NCI-H2227 treated with DMSO at 0.1 percent for 48 hours (cell line): ENCODE measurements at regions not wholly inside any gene's neighbourhood (a gene's known extent, or its start where the extent isn't known, plus 50 kb on each side); places are given as distances from the start of the nearest gene placed in this dataset.
"Not testable (repeated sequence)": the region's sequence is repeated elsewhere in the genome, so short reads cannot be mapped to it uniquely, and the experiment has no call there.

Source experiments
- DNase-seq: peaks from one replicate; lab custom pipeline; 2025; lab: John Stamatoyannopoulos, UW

DNA sequence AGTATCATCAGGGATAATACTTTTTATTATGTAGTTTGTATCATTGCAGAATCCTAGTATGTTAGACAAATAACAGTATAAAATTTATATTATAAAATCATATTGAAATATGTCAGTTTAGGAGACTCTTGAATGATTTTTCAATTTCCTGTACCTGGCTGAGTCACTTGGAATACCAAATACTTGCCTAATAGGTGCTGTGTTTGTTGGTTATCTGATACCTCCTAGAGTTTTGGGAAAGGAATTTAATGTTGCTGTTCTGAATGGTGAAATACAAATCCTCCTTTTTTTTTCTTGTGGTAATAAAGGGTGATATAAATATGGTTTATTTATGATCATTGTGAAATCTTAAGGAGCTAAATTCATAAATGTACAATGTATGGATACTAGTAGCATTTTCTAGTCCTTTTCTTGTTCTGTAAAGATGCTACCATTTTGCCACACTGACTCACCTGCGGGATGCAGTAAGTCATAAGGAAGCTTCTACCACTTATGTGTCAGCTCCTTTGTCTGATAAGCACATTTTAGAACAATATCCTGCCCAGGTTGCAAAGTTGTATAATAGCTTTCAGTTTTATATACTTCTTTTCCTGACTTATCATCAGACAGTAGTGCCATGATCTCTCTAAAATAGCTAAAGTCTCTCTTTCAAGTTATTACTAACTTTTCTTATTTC is 465.5 kb downstream of the XIRP2 start:
- no peak for DNase-seq

DNA sequence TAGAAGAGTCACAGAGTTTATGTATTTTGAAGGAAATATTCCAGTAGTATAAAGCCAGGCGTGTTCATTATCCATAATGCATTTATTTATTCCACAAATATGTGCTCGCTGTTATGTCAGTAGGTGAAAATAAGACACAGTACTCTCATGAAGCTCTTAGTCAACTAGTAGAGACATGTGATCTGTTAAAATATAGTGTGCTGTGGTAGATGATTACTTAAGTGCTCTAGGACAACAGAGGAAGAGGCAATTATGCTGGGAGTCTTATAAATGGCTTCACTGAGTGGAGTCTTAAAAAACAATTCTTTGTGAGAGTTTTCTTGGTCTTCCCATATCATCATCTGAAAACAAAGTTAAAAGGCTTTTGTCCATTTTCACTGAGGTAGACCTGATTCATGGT is 457.3 kb downstream of the XIRP2 start:
- DNase-seq, result peak; percentile 98

DNA sequence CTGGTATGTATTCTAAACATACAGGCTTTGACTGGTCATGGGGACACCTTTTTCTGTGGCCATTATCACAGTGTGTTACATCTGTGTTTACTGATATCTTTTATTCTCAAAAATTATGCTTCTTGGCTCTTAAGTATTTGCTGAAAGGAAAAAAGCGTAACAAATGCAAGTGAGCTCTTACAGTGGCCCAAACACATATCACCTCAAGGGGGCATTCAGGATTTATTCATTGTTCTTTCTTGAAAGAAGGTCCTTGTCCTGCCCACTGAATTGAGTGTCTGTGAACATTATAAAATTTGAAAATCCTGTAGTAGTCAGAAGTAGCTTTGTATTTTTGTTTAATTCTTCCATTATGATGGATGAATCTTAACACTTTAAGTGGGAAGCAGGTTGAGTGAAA is 454.5 kb downstream of the XIRP2 start:
- DNase-seq, result peak; percentile 50

DNA sequence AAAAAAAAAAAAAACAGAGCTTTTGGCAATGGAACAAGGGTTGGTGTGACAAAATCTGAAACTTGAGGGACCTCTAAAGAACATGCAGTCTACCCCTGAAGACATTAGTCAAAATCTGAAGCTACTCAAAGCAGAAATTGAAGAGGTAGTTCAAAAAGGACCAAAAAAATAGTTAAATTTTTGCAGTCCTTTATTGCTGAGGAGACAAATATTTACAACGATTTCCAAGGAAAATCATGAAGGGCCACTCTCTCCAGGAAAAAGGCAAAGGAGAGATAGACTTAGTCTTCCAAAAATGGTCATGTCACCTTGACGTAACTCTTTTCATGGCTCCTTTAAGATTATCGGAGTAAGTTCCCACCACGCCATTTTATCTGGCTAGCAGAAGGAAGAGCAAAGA is 452.0 kb downstream of the XIRP2 start:
- DNase-seq, result no peak

DNA sequence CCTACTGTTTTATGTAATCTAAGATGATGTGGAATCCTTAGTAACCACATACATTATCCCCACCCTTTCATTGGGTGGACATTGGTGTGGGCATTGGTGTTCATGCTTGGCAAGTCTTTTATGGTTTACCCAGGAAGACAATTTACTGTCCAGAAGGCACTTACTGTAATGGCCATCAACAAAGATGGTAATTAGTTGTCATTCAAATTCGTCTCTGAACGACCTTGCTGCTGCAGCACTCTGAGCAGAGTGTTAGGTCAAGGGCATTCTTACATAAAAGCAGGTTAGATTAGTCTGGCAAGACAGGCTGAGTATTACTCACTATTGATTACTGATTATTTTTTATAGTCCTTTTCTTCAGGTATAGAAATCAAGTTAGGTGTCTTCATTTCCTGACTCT is 447.9 kb downstream of the XIRP2 start:
- DNase-seq, result no peak

DNA sequence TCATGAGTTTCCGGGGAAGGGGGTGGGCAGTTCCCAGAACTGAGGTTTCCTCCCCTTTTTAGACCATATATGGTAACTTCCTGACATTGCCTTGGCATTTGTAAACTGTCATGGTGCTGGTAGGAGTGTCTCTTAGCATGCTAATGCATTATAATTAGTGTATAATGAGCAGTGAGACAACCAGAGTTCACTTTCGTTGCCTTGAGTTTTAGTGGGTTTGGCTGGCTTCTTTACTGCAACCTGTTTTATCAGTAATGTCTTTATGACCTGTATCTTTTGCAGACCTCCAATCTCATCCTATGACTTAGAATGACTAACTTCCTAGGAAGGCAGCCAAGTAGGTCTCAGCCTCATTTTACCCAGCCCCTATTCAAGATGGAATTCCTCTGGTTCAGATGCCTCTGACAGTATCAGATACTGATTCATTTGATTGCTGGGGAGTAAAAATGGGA is 447.3 kb downstream of the XIRP2 start:
- DNase-seq, result no peak

DNA sequence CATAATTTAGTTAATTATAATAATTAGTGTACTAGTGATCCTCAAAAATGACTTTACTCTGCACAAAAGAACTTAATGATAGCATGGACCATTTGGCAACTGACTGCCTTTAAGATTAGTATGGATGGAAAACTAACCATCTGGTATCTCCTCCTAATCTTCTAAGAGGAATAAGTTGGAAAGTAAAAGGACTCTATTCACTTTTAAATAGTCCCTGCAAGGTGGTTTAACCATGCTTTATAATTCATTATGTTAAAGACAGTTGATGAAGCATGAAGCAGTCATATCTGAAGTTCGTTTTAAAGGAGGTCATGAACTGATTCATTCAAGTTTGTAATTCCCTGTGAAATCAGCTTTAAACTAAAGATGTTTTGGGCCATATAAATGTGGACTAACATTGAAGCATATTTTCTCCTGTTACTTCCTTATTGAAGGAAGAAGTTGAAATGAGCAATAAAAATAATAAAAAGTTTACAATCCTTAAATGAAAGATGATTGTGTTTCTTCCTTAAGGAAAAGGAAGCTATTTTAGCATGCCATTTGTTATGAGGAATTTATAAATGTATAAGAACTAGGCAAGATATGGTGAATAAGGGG is 446.0 kb downstream of the XIRP2 start:
- no peak for DNase-seq

DNA sequence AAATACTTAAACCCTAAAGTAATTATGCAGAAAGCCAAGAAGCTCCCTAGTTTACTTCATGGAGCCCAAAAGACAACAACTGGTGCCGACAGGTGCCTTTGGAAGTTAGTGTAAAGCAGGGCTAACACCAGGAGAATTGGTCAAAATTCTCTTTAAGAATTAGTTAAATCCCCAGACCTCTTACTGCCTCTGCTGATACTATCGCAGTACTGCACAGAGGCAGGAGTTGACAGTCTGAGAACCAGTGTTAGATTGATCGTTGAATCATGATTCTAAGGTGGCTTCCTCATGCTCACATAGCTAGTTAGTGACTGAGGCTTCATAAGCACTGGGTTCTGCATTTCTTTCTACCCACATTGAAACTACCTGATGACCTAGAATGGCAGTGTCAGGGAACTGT is 445.0 kb downstream of the XIRP2 start:
- DNase-seq, result peak; percentile 43

DNA sequence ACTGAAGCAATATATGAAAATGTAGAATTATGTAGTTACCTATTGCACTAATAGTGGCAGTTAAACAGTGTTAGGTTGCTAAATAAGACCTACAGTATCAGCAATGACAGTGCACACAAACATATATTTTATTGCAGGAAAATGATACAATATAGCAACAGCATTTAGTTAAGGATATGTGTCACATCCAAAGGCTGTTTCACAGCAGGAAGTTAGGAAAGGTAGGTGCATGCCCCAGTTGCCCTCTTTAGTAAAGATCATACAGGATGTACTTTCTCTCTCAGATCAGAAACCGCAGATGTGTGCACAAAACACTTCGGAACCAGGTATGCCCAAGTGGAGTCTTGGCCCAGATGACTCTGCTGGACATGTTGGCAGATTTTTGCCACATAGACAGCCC is 444.1 kb downstream of the XIRP2 start:
- no peak for DNase-seq

DNA sequence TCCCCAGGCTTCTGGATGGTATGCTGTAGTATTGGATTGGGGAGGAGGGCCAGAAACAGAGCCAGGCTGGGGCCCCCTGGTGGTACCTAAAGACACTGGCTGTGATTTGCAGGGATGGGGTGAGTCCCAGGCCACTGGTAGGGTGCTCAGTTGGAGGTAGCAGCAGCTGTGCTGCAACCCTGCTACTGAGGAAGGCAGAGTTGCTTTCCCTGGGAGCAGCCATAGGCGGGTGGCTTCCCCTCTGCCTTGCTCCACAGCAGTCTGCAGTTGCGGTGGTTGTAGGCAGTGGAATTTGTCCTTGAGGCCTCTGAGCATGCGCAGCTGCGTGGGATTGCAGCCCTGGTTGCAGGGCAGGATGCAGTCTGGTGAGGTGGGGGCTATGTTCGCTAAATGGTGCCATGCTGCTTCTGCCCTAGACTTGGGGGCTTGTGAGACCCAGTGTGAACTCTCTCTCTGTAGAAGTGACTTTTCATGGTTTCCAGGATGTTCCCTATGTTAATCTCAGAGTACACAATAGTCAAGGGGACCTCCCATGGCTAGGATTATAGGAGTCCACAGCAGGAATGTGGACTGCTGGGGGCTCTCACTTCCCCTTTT is 443.5 kb downstream of the XIRP2 start:
- peak; percentile 76 for DNase-seq

DNA sequence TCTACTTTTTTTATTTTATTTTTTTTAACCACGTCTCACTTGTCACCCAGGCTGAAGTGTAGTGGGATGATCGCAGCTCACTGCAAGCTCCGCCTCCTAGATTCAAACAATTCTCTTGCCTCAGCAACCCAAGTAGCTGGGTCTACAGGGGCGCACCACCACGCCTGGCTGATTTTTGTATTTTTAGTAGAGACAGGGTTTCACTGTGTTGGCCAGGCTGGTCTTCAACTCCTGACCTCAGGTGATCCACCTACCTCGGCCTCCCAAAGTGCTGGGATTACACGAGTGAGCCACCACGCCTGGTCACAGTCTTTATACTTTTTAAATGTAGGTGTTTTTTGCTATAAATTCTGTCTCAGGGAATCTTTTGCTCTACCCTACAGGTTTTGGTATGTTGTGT is 440.5 kb downstream of the XIRP2 start:
- DNase-seq, result not testable (repeated sequence)

DNA sequence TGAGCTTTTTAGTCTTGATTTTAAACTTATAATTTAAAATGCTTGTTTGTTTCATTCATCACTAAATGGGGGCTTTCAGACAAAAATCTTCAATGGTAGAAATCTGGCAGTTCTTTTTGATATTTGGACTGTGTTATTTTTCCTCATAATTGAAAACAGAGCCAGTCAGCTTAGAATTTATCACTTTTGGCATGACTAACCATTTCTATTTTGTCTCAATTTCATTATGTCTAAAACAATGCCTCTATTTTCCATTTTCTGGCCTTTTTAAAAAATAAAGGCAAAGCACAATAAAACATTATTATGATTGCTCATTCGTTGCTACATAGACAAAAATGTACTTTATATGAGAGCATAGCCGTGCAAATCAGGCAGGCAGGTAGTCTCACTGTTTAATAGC is 434.5 kb downstream of the XIRP2 start:
- DNase-seq, result no peak

DNA sequence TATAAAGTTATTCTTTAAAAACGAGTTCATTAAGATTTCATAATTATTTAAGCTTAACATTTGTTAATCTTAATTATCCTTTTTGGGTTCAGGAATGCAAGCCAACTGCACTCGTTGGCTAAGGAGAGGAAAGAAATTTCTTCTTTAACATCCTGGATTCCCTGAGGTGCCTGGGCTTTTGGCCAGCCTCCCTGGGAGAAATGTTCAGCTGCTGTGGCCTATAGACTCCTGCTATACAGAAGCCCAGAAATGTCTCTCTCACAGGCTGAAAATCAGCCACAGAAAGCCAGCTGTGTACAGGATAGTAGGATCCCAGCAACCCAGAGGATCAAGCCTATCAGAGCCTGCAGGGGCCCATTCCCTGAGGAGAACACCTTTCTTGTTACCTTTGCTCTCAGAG is 430.3 kb downstream of the XIRP2 start:
- DNase-seq, result no peak

DNA sequence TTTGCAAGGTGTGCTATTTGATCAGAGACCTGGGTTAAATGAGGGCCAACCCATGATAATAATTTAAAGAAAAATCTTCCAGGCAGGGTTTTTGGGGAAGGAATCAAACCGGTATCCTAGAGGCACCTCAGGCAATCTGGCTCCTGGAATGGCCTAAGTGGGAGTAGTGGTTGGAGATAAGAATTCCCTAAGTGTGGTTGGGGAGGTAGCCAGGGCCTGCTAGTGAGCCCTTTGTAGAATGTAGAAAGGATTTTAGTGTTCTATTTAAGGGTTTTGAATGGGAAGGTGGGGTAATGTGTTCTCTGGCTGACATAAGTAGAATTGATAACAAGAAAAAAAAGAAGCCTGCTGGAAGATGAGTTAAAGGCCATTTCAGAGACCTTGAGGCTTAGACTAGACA is 422.2 kb downstream of the XIRP2 start:
- DNase-seq, result peak; percentile 18
